Endometrial microvascular endothelial cells (primary cell): ENCODE measurements at regions not wholly inside any gene's neighbourhood (a gene's known extent, or its start where the extent isn't known, plus 50 kb on each side); places are given as distances from the start of the nearest gene placed in this dataset.

Experiments
- in situ Hi-C: cut with HindIII; loops from 2 replicates; pipeline ENCODE4 v1.10.0; 2017; ENCODE audit warnings: low sequenced_read_pairs, low pct_unique_long_range_greater_than_20kb; ENCODE audit errors: inconsistent ontology term

- in situ Hi-C loops: no loop called here
Observed at GRCh38 chr2:196566961-196567666, 72.4 kb upstream of the CCDC150 start.

GRCh38 chr2:196568506-196568905 is 71.0 kb upstream of the CCDC150 start:
- in situ Hi-C loops: no loop called here

GRCh38 chr2:196584903-196585302 is 54.6 kb upstream of the CCDC150 start:
- in situ Hi-C loops: no loop called here

GRCh38 chr2:196586511-196586991 is 53.0 kb upstream of the CCDC150 start:
- in situ Hi-C loops: no loop called here

- in situ Hi-C loops: no loop called here
Observed at GRCh38 chr2:196587056-196587455, 52.5 kb upstream of the CCDC150 start.

- in situ Hi-C loops: no loop called here
Observed at GRCh38 chr2:196587739-196588138, 51.8 kb upstream of the CCDC150 start.

GRCh38 chr2:196589419-196589818 is 50.1 kb upstream of the CCDC150 start:
- in situ Hi-C loops: no loop called here
